ENCODE measurements at regions not wholly inside any gene's neighbourhood (a gene's known extent, or its start where the extent isn't known, plus 50 kb on each side); places are given as distances from the start of the nearest gene placed in this dataset.

GRCh38 chr11:38721586-38722315 lies 2123.7 kb upstream of the RAG2 start:
- POLR2A ChIA-PET, result no interaction called here

GRCh38 chr11:38718659-38719058 lies 2120.6 kb upstream of the RAG2 start:
- WGBS (ENCODE audit: low lambda C conversion rate), result 0% methylated on average over 1 of the region's 1 CpG
- no peaks in the 10 kb centered on the region for H3K79me2 ChIP-seq (ENCODE audit: insufficient read depth, low read length)
- no peak overlapping the region for H3K4me2 ChIP-seq (ENCODE audit: low read depth, low read length)
- CTCF ChIA-PET (ENCODE audit: low intra/inter-chr PET ratio, low total read pairs), result no interaction called here
- H3K27ac ChIP-seq (ENCODE audit: extremely low read length, insufficient read depth, low read length), result no peak overlapping the region
- H3K36me3 ChIP-seq (replicated peaks in 1 of 2; ENCODE audit: control insufficient read depth in 1 of 2, insufficient read depth in 2 of 2, low read length in 2 of 2), result no peaks in the 10 kb centered on the region
- intact Hi-C loops (cut with micrococcal nuclease; ENCODE audit: unreplicated experiment), result no loop called here
- FAIRE-seq (no peak), DNase-seq (ENCODE audit: low spot score) (no peak), ATAC-seq (no peak)
- H3K4me1 ChIP-seq (ENCODE audit: insufficient read depth, low read length), result no peaks in the 10 kb centered on the region
- H2AFZ ChIP-seq (ENCODE audit: low read length), result no peak overlapping the region
- in situ Hi-C loops (cut with HindIII; ENCODE audit: extremely low pct_ligation_motif_present, low pct_unique_long_range_greater_than_20kb), result no loop called here
- POLR2A ChIA-PET, result no interaction called here
- no TSS peak for BruUV-seq (replicated peaks)
- no peaks in the 10 kb centered on the region for H3K27me3 ChIP-seq (ENCODE audit: control insufficient read depth in 1 of 2, insufficient read depth in 2 of 2, low read length in 2 of 2)
- H3K4me3 ChIP-seq (replicated peaks in 1 of 3; ENCODE audit: insufficient read depth in 1 of 3, low read depth in 2 of 3, low read length in 3 of 3), result no peak overlapping the region
- no peak overlapping the region for H3K9ac ChIP-seq (ENCODE audit: insufficient read depth, low read depth, low read length)
- H3K9me3 ChIP-seq (ENCODE audit: low read length), result peaks cover 51% of the 10 kb centered on the region
- H4K20me1 ChIP-seq (ENCODE audit: insufficient read depth, low read length), result no peaks in the 10 kb centered on the region
- no peak for TF ChIP-seq E2F5 (CRISPR knock-in tag; conservative IDR thresholded peaks at IDR 0.05)
- no peak for TF ChIP-seq POLR2A (IDR thresholded peaks at IDR 0.05; ENCODE audit: insufficient read depth in 1 of 2, low read depth in 2 of 2, low read length in 2 of 2)
- TF ChIP-seq, protein P1, sequence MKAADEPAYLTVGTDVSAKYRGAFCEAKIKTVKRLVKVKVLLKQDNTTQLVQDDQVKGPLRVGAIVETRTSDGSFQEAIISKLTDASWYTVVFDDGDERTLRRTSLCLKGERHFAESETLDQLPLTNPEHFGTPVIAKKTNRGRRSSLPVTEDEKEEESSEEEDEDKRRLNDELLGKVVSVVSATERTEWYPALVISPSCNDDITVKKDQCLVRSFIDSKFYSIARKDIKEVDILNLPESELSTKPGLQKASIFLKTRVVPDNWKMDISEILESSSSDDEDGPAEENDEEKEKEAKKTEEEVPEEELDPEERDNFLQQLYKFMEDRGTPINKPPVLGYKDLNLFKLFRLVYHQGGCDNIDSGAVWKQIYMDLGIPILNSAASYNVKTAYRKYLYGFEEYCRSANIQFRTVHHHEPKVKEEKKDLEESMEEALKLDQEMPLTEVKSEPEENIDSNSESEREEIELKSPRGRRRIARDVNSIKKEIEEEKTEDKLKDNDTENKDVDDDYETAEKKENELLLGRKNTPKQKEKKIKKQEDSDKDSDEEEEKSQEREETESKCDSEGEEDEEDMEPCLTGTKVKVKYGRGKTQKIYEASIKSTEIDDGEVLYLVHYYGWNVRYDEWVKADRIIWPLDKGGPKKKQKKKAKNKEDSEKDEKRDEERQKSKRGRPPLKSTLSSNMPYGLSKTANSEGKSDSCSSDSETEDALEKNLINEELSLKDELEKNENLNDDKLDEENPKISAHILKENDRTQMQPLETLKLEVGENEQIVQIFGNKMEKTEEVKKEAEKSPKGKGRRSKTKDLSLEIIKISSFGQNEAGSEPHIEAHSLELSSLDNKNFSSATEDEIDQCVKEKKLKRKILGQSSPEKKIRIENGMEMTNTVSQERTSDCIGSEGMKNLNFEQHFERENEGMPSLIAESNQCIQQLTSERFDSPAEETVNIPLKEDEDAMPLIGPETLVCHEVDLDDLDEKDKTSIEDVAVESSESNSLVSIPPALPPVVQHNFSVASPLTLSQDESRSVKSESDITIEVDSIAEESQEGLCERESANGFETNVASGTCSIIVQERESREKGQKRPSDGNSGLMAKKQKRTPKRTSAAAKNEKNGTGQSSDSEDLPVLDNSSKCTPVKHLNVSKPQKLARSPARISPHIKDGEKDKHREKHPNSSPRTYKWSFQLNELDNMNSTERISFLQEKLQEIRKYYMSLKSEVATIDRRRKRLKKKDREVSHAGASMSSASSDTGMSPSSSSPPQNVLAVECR (CRISPR knock-in tag; IDR thresholded peaks at IDR 0.05; ENCODE audit: borderline replicate concordance), result no peak
- no peak for TF ChIP-seq HNRNPH1 (optimal IDR thresholded peaks at IDR 0.05; ENCODE audit: low read depth, low read length)
- TF ChIP-seq TARDBP (CRISPR knock-in tag; IDR thresholded peaks at IDR 0.05), result no peak
- TF ChIP-seq, protein P2, sequence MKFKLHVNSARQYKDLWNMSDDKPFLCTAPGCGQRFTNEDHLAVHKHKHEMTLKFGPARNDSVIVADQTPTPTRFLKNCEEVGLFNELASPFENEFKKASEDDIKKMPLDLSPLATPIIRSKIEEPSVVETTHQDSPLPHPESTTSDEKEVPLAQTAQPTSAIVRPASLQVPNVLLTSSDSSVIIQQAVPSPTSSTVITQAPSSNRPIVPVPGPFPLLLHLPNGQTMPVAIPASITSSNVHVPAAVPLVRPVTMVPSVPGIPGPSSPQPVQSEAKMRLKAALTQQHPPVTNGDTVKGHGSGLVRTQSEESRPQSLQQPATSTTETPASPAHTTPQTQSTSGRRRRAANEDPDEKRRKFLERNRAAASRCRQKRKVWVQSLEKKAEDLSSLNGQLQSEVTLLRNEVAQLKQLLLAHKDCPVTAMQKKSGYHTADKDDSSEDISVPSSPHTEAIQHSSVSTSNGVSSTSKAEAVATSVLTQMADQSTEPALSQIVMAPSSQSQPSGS (CRISPR knock-in tag; IDR thresholded peaks at IDR 0.05), result no peak
- no peak for TF ChIP-seq U2AF1 (optimal IDR thresholded peaks at IDR 0.05; ENCODE audit: low read depth, low read length)
- no peak for TF ChIP-seq ZNF33B (CRISPR knock-in tag; IDR thresholded peaks at IDR 0.05)
- TF ChIP-seq ZNF749 (CRISPR knock-in tag; IDR thresholded peaks at IDR 0.05; ENCODE audit: borderline replicate concordance), result no peak
- no peak for TF ChIP-seq ZFAT (CRISPR knock-in tag; conservative IDR thresholded peaks at IDR 0.05)
- TF ChIP-seq ZNF879 (CRISPR knock-in tag; IDR thresholded peaks at IDR 0.05), result no peak

More at GRCh38 chr11:38721586-38722315, 2123.7 kb upstream of the RAG2 start:
- Histone ChIP-seq H3K4me1 (ENCODE audit: insufficient read depth, low read length) (no peaks in the 10 kb centered on the region), H3K9me3 (ENCODE audit: low read length) (peaks cover 44% of the 10 kb centered on the region), H3K27ac (ENCODE audit: extremely low read length, insufficient read depth, low read length) (no peak overlapping the region), H3K36me3 (replicated peaks in 1 of 2; ENCODE audit: control insufficient read depth in 1 of 2, insufficient read depth in 2 of 2, low read length in 2 of 2) (no peaks in the 10 kb centered on the region), H4K20me1 (ENCODE audit: insufficient read depth, low read length) (no peaks in the 10 kb centered on the region), H3K4me2 (ENCODE audit: low read depth, low read length) (no peak overlapping the region), H3K9ac (ENCODE audit: insufficient read depth, low read depth, low read length) (no peak overlapping the region), H2AFZ (ENCODE audit: low read length) (no peak overlapping the region), H3K4me3 (replicated peaks in 1 of 3; ENCODE audit: insufficient read depth in 1 of 3, low read depth in 2 of 3, low read length in 3 of 3) (no peak overlapping the region), H3K27me3 (ENCODE audit: control insufficient read depth in 1 of 2, insufficient read depth in 2 of 2, low read length in 2 of 2) (no peaks in the 10 kb centered on the region), H3K79me2 (ENCODE audit: insufficient read depth, low read length) (no peaks in the 10 kb centered on the region)
- 0% methylated on average over 1 of the region's 1 CpG for WGBS (ENCODE audit: low lambda C conversion rate)
- FAIRE-seq (no peak), DNase-seq (ENCODE audit: low spot score) (no peak), ATAC-seq (no peak)
- in situ Hi-C loops (cut with HindIII; ENCODE audit: extremely low pct_ligation_motif_present, low pct_unique_long_range_greater_than_20kb), result no loop called here
- no TSS peak for BruUV-seq (replicated peaks)
- CTCF ChIA-PET (ENCODE audit: low intra/inter-chr PET ratio, low total read pairs), result no interaction called here
- intact Hi-C loops (cut with micrococcal nuclease; ENCODE audit: unreplicated experiment), result no loop called here
- TF ChIP-seq ZNF225 (CRISPR knock-in tag; IDR thresholded peaks at IDR 0.05), result no peak
- TF ChIP-seq KDM5A (IDR thresholded peaks at IDR 0.05; ENCODE audit: borderline replicate concordance, low read length), result no peak
- no peak for TF ChIP-seq ZNF567 (CRISPR knock-in tag; IDR thresholded peaks at IDR 0.05; ENCODE audit: borderline replicate concordance)
- TF ChIP-seq MBD4 (IDR thresholded peaks at IDR 0.05; ENCODE audit: borderline replicate concordance, low read length), result no peak

Data from HepG2 (cell line).